Breast epithelium (tissue), 4 donors: ENCODE measurements at regions not wholly inside any gene's neighbourhood (a gene's known extent, or its start where the extent isn't known, plus 50 kb on each side); places are given as distances from the start of the nearest gene placed in this dataset.

ENCODE experiments used
- DNase-seq, 2 donors: peaks; one replicate each; pipeline ENCODE4 v3.0.0-alpha.2; 2019; ENCODE audit warnings: low spot score in 2 of 2
- H3K27ac ChIP-seq, 2 donors: fragments of 200-600 bp; sonication (generic) in 1 of 2; one replicate each; pipeline ENCODE4 v1.5.1; 2016 to 2019; ENCODE audit warnings: mild to moderate bottlenecking in 1 of 2
- H3K27me3 ChIP-seq, 2 donors: fragments of 200-600 bp; sonication (generic) in 1 of 2; one replicate each; pipeline versions ENCODE4 v1.5.1 to v1.6.0; 2017 to 2019; ENCODE audit warnings: control low read depth in 1 of 2, mild to moderate bottlenecking in 1 of 2
- H3K36me3 ChIP-seq: fragments of 200-600 bp; one replicate; pipeline ENCODE4 v1.5.1; 2019
- H3K4me1 ChIP-seq, 2 donors: fragments of 200-600 bp; sonication (generic); one replicate each; pipeline ENCODE4 v1.5.1; 2016 to 2019; ENCODE audit warnings: control low read depth in 1 of 2
- H3K4me3 ChIP-seq, 3 donors: fragments of 200-600 bp; sonication (generic); 1 replicate in 2 of 3; 2 replicates in 1 of 3; pipeline ENCODE4 v1.5.1; 2016 to 2019; ENCODE audit warnings: mild to moderate bottlenecking in 3 of 3, moderate library complexity in 2 of 3
- H3K9me3 ChIP-seq, 2 donors: fragments of 200-600 bp; sonication (generic) in 1 of 2; one replicate each; pipeline ENCODE4 v1.5.1; 2016 to 2019; ENCODE audit warnings: control low read depth in 1 of 2
- CTCF ChIP-seq, 3 donors: fragments of 450-650 bp; IDR thresholded peaks; one replicate each; pipeline ENCODE4 v1.5.1; 2016 to 2017; ENCODE audit warnings: antibody characterized with exemption in 3 of 3, mild to moderate bottlenecking in 3 of 3, moderate library complexity in 3 of 3
- POLR2A ChIP-seq: fragments of 450-650 bp; IDR thresholded peaks from one replicate; pipeline ENCODE4 v1.6.1; 2016; ENCODE audit warnings: antibody characterized with exemption, mild to moderate bottlenecking, moderate library complexity
- POLR2AphosphoS5 ChIP-seq, 3 donors: sonication (generic); formaldehyde crosslinking; IDR thresholded peaks; one replicate each; pipeline ENCODE4 v1.6.1; 2017; ENCODE audit warnings: antibody characterized with exemption in 3 of 3
- intact Hi-C: fragments of 100-400 bp; cut with DNase I; formaldehyde crosslinking; loops from one replicate; pipeline ENCODE4 v1.15.1; 2023; ENCODE audit warnings: low total_unique reads

GRCh38 chr11:8839306-8839956 is 71.6 kb upstream of the AKIP1 start:
- DNase-seq, result no peak
- Histone ChIP-seq H3K27ac (peak overlapping the region; percentile 80 to 84), H3K4me3 (no peak overlapping the region), H3K4me1 (peaks cover 0 to 13% of the 10 kb centered on the region in 2 donors), H3K27me3 (no peaks in the 10 kb centered on the region), H3K9me3 (no peaks in the 10 kb centered on the region), H3K36me3 (no peaks in the 10 kb centered on the region)
- no peak for TF ChIP-seq POLR2A
- TF ChIP-seq CTCF (IDR thresholded peaks at IDR 0.05), result no peak
- TF ChIP-seq POLR2AphosphoS5 (IDR thresholded peaks at IDR 0.05), result no peak
- intact Hi-C loops, result no loop called here

GRCh38 chr11:8839957-8840945 is 70.7 kb upstream of the AKIP1 start:
- peaks cover 0 to 13% of the 10 kb centered on the region in 2 donors for H3K4me1 ChIP-seq
- H3K9me3 ChIP-seq, result no peaks in the 10 kb centered on the region
- TF ChIP-seq CTCF (IDR thresholded peaks at IDR 0.05) (no peak), POLR2AphosphoS5 (IDR thresholded peaks at IDR 0.05) (no peak), POLR2A (no peak)
- no peaks in the 10 kb centered on the region for H3K27me3 ChIP-seq
- H3K36me3 ChIP-seq, result no peaks in the 10 kb centered on the region
- DNase-seq, result peak in 1 of 2 donors; percentile 44
- intact Hi-C loops, result no loop called here
- H3K27ac ChIP-seq, result peak overlapping the region; percentile 80 to 84
- no peak overlapping the region for H3K4me3 ChIP-seq

GRCh38 chr11:8841899-8842298 is 69.1 kb upstream of the AKIP1 start:
- Histone ChIP-seq H3K9me3 (no peaks in the 10 kb centered on the region), H3K36me3 (no peaks in the 10 kb centered on the region), H3K4me3 (no peak overlapping the region), H3K27ac (no peak overlapping the region), H3K4me1 (peaks cover 0 to 13% of the 10 kb centered on the region in 2 donors), H3K27me3 (no peaks in the 10 kb centered on the region)
- intact Hi-C loops, result no loop called here
- TF ChIP-seq POLR2AphosphoS5 (IDR thresholded peaks at IDR 0.05), result no peak
- no peak for TF ChIP-seq POLR2A
- TF ChIP-seq CTCF (IDR thresholded peaks at IDR 0.05), result no peak
- DNase-seq, result no peak

DNA sequence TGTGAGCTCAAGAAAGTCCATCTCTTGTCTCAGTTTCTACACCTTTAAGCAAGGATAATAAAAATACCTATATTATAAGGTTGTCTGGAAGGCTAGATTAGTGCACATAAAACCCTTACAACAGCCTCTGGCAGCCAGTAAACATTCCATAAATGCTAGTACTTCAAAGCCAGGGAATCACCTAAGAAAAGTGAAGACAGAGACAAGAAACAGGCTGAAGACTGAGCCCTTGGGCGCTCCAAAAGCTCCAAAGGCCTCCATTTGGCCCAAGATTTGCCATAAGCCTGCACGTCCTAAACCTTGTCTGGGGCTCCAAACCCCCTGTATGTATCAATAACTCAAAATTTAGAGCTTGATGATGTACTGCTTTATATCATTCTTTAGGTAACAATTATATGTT is 52.2 kb upstream of the AKIP1 start:
- intact Hi-C loops, result no loop called here
- no peak overlapping the region for H3K27ac ChIP-seq
- no peaks in the 10 kb centered on the region for H3K27me3 ChIP-seq
- TF ChIP-seq POLR2A (no peak), POLR2AphosphoS5 (IDR thresholded peaks at IDR 0.05) (no peak), CTCF (IDR thresholded peaks at IDR 0.05) (no peak)
- no peak overlapping the region for H3K4me3 ChIP-seq
- no peaks in the 10 kb centered on the region for H3K4me1 ChIP-seq
- H3K36me3 ChIP-seq, result no peaks in the 10 kb centered on the region
- H3K9me3 ChIP-seq, result no peaks in the 10 kb centered on the region
- DNase-seq, result no peak
